CD4-positive, alpha-beta T cell (primary cell): ENCODE measurements at regions not wholly inside any gene's neighbourhood (a gene's known extent, or its start where the extent isn't known, plus 50 kb on each side); places are given as distances from the start of the nearest gene placed in this dataset.

Source experiments
- ATAC-seq: fragments of 200-7000 bp; cut with Tn5 transposase; one replicate; pipeline ENCODE4 v1.10.0; 2022; ENCODE audit warnings: mild to moderate bottlenecking; ENCODE audit not compliant: poor library complexity
- CTCF ChIA-PET: fragments of 350-600 bp; sonication (Branson Sonifier 250); formaldehyde crosslinking; loops from one replicate; lab custom pipeline; 2021; ENCODE audit warnings: antibody characterized with exemption, inconsistent platforms; lab: Charles Lee
- POLR2A ChIA-PET: fragments of 350-600 bp; sonication (Branson Sonifier 250); formaldehyde crosslinking; loops from one replicate; lab custom pipeline; 2021; ENCODE audit warnings: antibody characterized with exemption, inconsistent platforms; lab: Charles Lee
- DNase-seq, 14 experiments: peaks; one replicate each; pipeline ENCODE4 v3.0.0-alpha.2; 2013 to 2020; ENCODE audit warnings: mixed read lengths in 2 of 14
- H3K27ac ChIP-seq, 2 donors: one replicate each; pipeline versions ENCODE4 v1.5.1 to v1.7.0; 2013; ENCODE audit warnings: low read length in 2 of 2, low read depth in 1 of 2, mild to moderate bottlenecking in 1 of 2
- H3K27me3 ChIP-seq, 2 experiments: 1 replicate in 1 of 2; 2 replicates in 1 of 2; pipeline versions ENCODE4 v1.6.1 to v1.7.0; 2013; ENCODE audit warnings: low read length in 2 of 2, control low read depth in 1 of 2, mild to moderate bottlenecking in 1 of 2, moderate library complexity in 1 of 2; ENCODE audit not compliant: insufficient read depth in 2 of 2, control insufficient read depth in 1 of 2
- H3K36me3 ChIP-seq: one replicate; pipeline ENCODE4 v1.6.1; 2013; ENCODE audit warnings: low read length, control low read depth; ENCODE audit not compliant: insufficient read depth
- H3K4me1 ChIP-seq: one replicate; pipeline ENCODE4 v1.6.1; 2013; ENCODE audit warnings: low read length, control low read depth; ENCODE audit not compliant: insufficient read depth
- H3K4me3 ChIP-seq: one replicate; pipeline ENCODE4 v1.5.1; 2013; ENCODE audit warnings: mild to moderate bottlenecking, low read length, moderate library complexity
- H3K9me3 ChIP-seq, 2 experiments: 1 replicate in 1 of 2; 2 replicates in 1 of 2; pipeline versions ENCODE4 v1.6.1 to v1.7.0; 2013; ENCODE audit warnings: low read length in 2 of 2, mild to moderate bottlenecking in 2 of 2, control low read depth in 1 of 2, moderate library complexity in 1 of 2; ENCODE audit not compliant: control insufficient read depth in 1 of 2, insufficient read depth in 1 of 2
- H3K27ac Mint-ChIP-seq: one replicate; pipeline ENCODE4 v1.8.0; 2020; ENCODE audit warnings: mixed read lengths
- H3K27me3 Mint-ChIP-seq: one replicate; pipeline ENCODE4 v1.8.0; 2021; ENCODE audit warnings: mixed read lengths
- H3K36me3 Mint-ChIP-seq: one replicate; pipeline ENCODE4 v1.8.0; 2021; ENCODE audit warnings: low read depth, mixed read lengths
- H3K4me1 Mint-ChIP-seq: one replicate; pipeline ENCODE4 v1.8.0; 2021; ENCODE audit warnings: low read depth, mixed read lengths
- H3K4me3 Mint-ChIP-seq: one replicate; pipeline ENCODE4 v1.8.0; 2020; ENCODE audit warnings: mild to moderate bottlenecking, mixed read lengths
- H3K9me3 Mint-ChIP-seq: one replicate; pipeline ENCODE4 v1.8.0; 2020; ENCODE audit warnings: mixed read lengths
- CTCF ChIP-seq: fragments of 200-600 bp; IDR thresholded peaks from one replicate; pipeline ENCODE4 v1.8.0; 2022; ENCODE audit warnings: antibody characterized with exemption, mild to moderate bottlenecking
- intact Hi-C, 2 experiments: fragments of 100-400 bp; cut with DNase I in 1 of 2; cut with micrococcal nuclease in 1 of 2; formaldehyde crosslinking; loops; one replicate each; pipeline versions ENCODE4 v1.15.1 to v1.9.0; 2023 to 2025; cut with DNase I, micrococcal nuclease

GRCh38 chr3:124669470-124669869 lies 60.8 kb upstream of the UMPS start:
- no peaks in the 10 kb centered on the region for H3K9me3 Mint-ChIP-seq
- peaks cover 10% of the 10 kb centered on the region for H3K4me1 Mint-ChIP-seq
- Histone ChIP-seq H3K27ac (no peak overlapping the region), H3K9me3 (peaks cover 0 to 4% of the 10 kb centered on the region in 2 experiments), H3K36me3 (no peaks in the 10 kb centered on the region), H3K27me3 (no peaks in the 10 kb centered on the region), H3K4me1 (peaks cover 8% of the 10 kb centered on the region), H3K4me3 (no peak overlapping the region)
- CTCF ChIA-PET: no interaction called here
- intact Hi-C loops: no loop called here
- DNase-seq: no peak
- no peak overlapping the region for H3K4me3 Mint-ChIP-seq
- no peaks in the 10 kb centered on the region for H3K36me3 Mint-ChIP-seq
- no peaks in the 10 kb centered on the region for H3K27me3 Mint-ChIP-seq
- H3K27ac Mint-ChIP-seq: no peak overlapping the region
- no peak for TF ChIP-seq CTCF
- no peak for ATAC-seq
- POLR2A ChIA-PET: no interaction called here

GRCh38 chr3:124671106-124671505 lies 59.1 kb upstream of the UMPS start:
- CTCF ChIA-PET: interaction anchor here (1.0 kb wide), 1 partner anchor 18 kb away, joined by 3 read pairs; no protein-coding TSS in a partner anchor
- Mint-ChIP-seq H3K27me3 (no peaks in the 10 kb centered on the region), H3K4me1 (peaks cover 10% of the 10 kb centered on the region), H3K9me3 (no peaks in the 10 kb centered on the region), H3K4me3 (no peak overlapping the region), H3K27ac (no peak overlapping the region), H3K36me3 (no peaks in the 10 kb centered on the region)
- Histone ChIP-seq H3K9me3 (peaks cover 0 to 4% of the 10 kb centered on the region in 2 experiments), H3K4me1 (peaks cover 8% of the 10 kb centered on the region), H3K27ac (no peak overlapping the region), H3K36me3 (no peaks in the 10 kb centered on the region), H3K4me3 (no peak overlapping the region), H3K27me3 (no peaks in the 10 kb centered on the region)
- intact Hi-C loops: no loop called here
- DNase-seq (peak in 6 of 14 experiments; percentile 1 to 63 (median 21)), ATAC-seq (peak; percentile 32)
- POLR2A ChIA-PET: no interaction called here
- no peak for TF ChIP-seq CTCF

DNA sequence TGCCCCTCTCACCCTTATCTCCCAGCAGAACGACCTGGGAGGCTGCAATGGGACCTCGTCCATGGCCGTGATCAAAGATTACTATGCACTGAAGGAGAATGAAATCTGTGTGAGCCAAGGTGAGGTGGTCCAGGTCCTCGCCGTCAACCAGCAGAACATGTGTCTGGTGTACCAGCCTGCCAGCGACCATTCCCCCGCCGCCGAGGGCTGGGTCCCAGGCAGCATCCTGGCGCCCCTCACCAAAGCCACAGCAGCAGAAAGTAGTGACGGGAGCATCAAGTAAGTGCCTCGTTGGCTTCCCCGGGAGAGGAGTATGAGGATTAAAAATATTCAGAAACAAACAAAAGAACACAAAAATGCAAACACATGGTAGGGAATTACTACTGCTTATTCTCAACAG lies 55.9 kb upstream of the UMPS start:
- CTCF ChIA-PET: no interaction called here
- Histone ChIP-seq H3K27me3 (no peaks in the 10 kb centered on the region), H3K9me3 (peaks cover 0 to 4% of the 10 kb centered on the region in 2 experiments), H3K36me3 (no peaks in the 10 kb centered on the region), H3K4me1 (peaks cover 8% of the 10 kb centered on the region), H3K4me3 (no peak overlapping the region), H3K27ac (no peak overlapping the region)
- no peak for TF ChIP-seq CTCF
- no peak for ATAC-seq
- no peaks in the 10 kb centered on the region for H3K9me3 Mint-ChIP-seq
- H3K4me1 Mint-ChIP-seq: peaks cover 10% of the 10 kb centered on the region
- no peak overlapping the region for H3K27ac Mint-ChIP-seq
- no peaks in the 10 kb centered on the region for H3K27me3 Mint-ChIP-seq
- H3K36me3 Mint-ChIP-seq: no peaks in the 10 kb centered on the region
- no peak for DNase-seq
- intact Hi-C loops: no loop called here
- no peak overlapping the region for H3K4me3 Mint-ChIP-seq
- POLR2A ChIA-PET: no interaction called here
